PC-9 (cell line): ENCODE measurements at regions not wholly inside any gene's neighbourhood (a gene's known extent, or its start where the extent isn't known, plus 50 kb on each side); places are given as distances from the start of the nearest gene placed in this dataset.

ENCODE experiments used
- EZH2 ChIP-seq: fragments of 200-600 bp; sonication (generic); IDR thresholded peaks from 2 replicates; pipeline ENCODE4 v1.8.0; 2017; ENCODE audit warnings: antibody characterized with exemption, low read depth
- TF ChIP-seq, protein P1 (sequence below): fragments of 200-600 bp; sonication (generic); conservative IDR thresholded peaks from 2 replicates; pipeline ENCODE4 v1.6.1; 2017; ENCODE audit warnings: mixed run types, antibody characterized with exemption, mild to moderate bottlenecking, moderate library complexity

DNA sequence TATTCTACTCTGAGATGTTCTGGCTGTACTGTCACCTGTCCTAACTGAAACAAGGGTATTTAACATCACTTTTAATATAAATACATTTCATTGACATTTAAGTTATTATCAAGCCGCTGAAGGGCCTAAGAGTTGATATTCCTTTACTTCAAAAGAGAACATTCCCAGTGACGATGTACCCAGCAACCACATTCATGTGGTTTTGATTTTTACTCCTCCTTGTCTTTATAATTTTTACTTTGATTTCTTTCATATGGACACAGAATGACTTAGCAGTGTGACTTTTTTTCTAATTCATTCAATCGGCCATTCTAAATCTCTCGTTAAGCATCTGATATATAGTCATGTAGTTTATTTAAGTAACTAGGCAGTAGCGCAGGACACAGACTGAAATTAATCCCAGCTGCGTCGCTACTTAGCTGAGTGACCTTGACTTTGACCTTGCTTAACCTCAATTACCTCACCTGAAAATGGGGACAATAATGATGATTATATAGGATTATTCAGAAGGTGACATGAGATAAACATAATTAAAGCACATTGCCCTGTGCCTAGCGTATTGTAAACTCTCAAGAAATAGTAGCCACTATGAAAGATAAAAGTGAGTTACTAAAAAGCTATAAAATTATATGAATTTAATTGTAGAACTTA is 476.6 kb downstream of the SETD4 start:
- TF ChIP-seq, protein P1, sequence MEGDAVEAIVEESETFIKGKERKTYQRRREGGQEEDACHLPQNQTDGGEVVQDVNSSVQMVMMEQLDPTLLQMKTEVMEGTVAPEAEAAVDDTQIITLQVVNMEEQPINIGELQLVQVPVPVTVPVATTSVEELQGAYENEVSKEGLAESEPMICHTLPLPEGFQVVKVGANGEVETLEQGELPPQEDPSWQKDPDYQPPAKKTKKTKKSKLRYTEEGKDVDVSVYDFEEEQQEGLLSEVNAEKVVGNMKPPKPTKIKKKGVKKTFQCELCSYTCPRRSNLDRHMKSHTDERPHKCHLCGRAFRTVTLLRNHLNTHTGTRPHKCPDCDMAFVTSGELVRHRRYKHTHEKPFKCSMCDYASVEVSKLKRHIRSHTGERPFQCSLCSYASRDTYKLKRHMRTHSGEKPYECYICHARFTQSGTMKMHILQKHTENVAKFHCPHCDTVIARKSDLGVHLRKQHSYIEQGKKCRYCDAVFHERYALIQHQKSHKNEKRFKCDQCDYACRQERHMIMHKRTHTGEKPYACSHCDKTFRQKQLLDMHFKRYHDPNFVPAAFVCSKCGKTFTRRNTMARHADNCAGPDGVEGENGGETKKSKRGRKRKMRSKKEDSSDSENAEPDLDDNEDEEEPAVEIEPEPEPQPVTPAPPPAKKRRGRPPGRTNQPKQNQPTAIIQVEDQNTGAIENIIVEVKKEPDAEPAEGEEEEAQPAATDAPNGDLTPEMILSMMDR, result no peak
- no peak for TF ChIP-seq EZH2
